Cardiac muscle cell (in vitro differentiated cells and primary cell): ENCODE measurements at regions not wholly inside any gene's neighbourhood (a gene's known extent, or its start where the extent isn't known, plus 50 kb on each side); places are given as distances from the start of the nearest gene placed in this dataset.

Experiments
- DNase-seq, 2 donors: peaks; one replicate each; pipeline versions ENCODE4 v3.0.0 to v3.0.0-alpha.2; 2010 to 2017; ENCODE audit warnings: low read depth in 1 of 2, low spot score in 1 of 2
- H3K27ac ChIP-seq: fragments of 200-600 bp; sonication (generic); 2 replicates; pipeline ENCODE4 v1.5.1; 2016
- H3K27me3 ChIP-seq: fragments of 200-600 bp; sonication (generic); 2 replicates; pipeline ENCODE4 v1.6.0; 2016; ENCODE audit warnings: control low read depth
- H3K36me3 ChIP-seq: fragments of 200-600 bp; sonication (generic); 2 replicates; pipeline ENCODE4 v1.5.1; 2016; ENCODE audit warnings: control low read depth
- H3K4me1 ChIP-seq: fragments of 200-600 bp; sonication (generic); 2 replicates; pipeline ENCODE4 v1.8.1; 2017; ENCODE audit warnings: low read depth, mild to moderate bottlenecking, mixed run types
- H3K4me3 ChIP-seq: fragments of 200-600 bp; sonication (generic); 2 replicates; pipeline ENCODE4 v1.5.1; 2016; ENCODE audit warnings: mild to moderate bottlenecking
- H3K9me3 ChIP-seq: fragments of 200-600 bp; sonication (generic); 2 replicates; pipeline ENCODE4 v1.5.1; 2017; ENCODE audit warnings: low read depth, mild to moderate bottlenecking, control low read depth
- TF ChIP-seq, protein P1 (sequence below): IDR thresholded peaks from 2 replicates; pipeline ENCODE4 v1.5.1; 2012; ENCODE audit warnings: low read depth, mild to moderate bottlenecking, low read length

DNA sequence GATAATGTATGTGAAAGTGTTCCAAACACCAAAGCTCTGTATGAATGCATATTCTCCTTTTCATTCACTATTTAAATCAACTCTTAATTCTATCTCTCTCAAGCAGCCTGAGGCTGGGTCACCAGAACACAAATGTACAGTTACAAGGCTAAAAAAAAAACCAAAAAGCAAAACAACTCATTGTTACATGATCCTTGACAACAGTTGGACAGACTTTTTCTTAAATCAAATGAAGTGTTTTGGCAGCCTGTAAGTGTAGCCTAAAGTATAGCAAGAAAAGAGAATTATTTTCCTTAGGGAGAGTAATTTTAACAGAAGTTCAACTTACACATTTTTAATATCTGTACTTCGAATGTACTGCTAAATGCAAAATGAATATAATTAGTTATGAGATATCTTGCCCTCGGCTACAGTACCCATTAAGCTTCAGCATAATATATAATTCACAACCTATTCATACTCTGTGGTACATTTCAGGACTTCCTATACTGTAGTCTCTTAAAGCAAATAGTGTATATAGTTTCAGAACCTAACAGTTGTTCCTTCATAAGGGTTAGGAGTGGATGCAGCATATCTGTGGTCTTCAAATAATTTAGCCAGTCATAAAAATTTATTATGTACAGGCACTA, 214.0 kb upstream of the BTG1 start:
- DNase-seq = no peak
- TF ChIP-seq, protein P1, sequence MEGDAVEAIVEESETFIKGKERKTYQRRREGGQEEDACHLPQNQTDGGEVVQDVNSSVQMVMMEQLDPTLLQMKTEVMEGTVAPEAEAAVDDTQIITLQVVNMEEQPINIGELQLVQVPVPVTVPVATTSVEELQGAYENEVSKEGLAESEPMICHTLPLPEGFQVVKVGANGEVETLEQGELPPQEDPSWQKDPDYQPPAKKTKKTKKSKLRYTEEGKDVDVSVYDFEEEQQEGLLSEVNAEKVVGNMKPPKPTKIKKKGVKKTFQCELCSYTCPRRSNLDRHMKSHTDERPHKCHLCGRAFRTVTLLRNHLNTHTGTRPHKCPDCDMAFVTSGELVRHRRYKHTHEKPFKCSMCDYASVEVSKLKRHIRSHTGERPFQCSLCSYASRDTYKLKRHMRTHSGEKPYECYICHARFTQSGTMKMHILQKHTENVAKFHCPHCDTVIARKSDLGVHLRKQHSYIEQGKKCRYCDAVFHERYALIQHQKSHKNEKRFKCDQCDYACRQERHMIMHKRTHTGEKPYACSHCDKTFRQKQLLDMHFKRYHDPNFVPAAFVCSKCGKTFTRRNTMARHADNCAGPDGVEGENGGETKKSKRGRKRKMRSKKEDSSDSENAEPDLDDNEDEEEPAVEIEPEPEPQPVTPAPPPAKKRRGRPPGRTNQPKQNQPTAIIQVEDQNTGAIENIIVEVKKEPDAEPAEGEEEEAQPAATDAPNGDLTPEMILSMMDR = no peak
- Histone ChIP-seq H3K9me3 (no peaks in the 10 kb centered on the region), H3K36me3 (no peaks in the 10 kb centered on the region), H3K4me1 (peaks cover 12% of the 10 kb centered on the region), H3K4me3 (no peak overlapping the region), H3K27me3 (no peaks in the 10 kb centered on the region), H3K27ac (no peak overlapping the region)

GRCh38 chr12:92357584-92358261, 212.1 kb upstream of the BTG1 start:
- Histone ChIP-seq H3K4me3 (no peak overlapping the region), H3K4me1 (peaks cover 5% of the 10 kb centered on the region), H3K36me3 (no peaks in the 10 kb centered on the region), H3K9me3 (no peaks in the 10 kb centered on the region), H3K27ac (no peak overlapping the region), H3K27me3 (no peaks in the 10 kb centered on the region)
- DNase-seq = no peak
- TF ChIP-seq, protein P1 = no peak

- H3K9me3 ChIP-seq = no peaks in the 10 kb centered on the region
- TF ChIP-seq, protein P1 = no peak
- H3K4me3 ChIP-seq = no peak overlapping the region
- H3K36me3 ChIP-seq = no peaks in the 10 kb centered on the region
- H3K27me3 ChIP-seq = no peaks in the 10 kb centered on the region
- no peak for DNase-seq
- no peak overlapping the region for H3K27ac ChIP-seq
- peaks cover 5% of the 10 kb centered on the region for H3K4me1 ChIP-seq
These were observed 210.8 kb upstream of the BTG1 start for GRCh38 chr12:92356425-92356824.

DNA sequence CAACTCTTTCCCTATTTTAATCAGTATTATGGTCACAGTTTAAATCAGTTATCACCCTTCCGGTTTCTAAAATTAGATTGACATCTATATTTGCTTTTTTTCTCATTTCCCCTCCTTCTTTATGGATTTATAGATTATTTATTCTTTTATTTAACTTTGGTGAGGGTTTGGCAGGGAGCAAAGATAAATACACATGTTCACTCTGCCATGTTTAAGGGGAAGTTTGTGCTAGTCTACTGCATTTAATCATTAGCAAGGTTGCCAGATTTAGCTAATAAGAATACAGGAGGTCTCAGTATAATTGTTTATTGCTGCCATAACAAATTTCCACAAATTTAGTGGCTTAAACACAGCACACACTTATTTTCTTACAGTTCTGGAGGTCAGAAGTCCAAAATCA, 204.0 kb upstream of the BTG1 start:
- no peaks in the 10 kb centered on the region for H3K9me3 ChIP-seq
- H3K27me3 ChIP-seq = no peaks in the 10 kb centered on the region
- no peak for DNase-seq
- H3K36me3 ChIP-seq = no peaks in the 10 kb centered on the region
- no peak overlapping the region for H3K4me3 ChIP-seq
- H3K27ac ChIP-seq = no peak overlapping the region
- H3K4me1 ChIP-seq = no peaks in the 10 kb centered on the region
- TF ChIP-seq, protein P1 = no peak

DNA sequence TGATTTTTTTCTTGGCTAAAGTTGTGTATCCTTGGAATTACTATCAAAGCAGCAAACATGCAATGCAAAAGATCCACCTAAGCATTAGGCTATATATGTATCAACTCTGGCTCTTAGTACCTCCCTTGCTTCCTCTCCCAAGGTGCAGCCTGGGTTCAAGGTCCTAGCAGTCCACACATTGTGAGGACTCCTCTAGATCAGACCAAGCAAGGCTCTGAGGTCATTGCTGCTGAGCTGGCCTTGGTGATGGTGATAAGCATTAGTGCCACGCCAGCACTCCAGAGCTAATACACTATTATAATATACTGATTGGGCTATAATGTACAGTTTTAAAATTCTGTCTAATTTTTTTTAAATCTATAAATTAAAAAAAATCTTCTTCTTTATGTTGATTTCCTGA, 196.9 kb upstream of the BTG1 start:
- H3K36me3 ChIP-seq = no peaks in the 10 kb centered on the region
- H3K4me1 ChIP-seq = no peaks in the 10 kb centered on the region
- H3K9me3 ChIP-seq = no peaks in the 10 kb centered on the region
- no peak overlapping the region for H3K27ac ChIP-seq
- TF ChIP-seq, protein P1 = no peak
- no peaks in the 10 kb centered on the region for H3K27me3 ChIP-seq
- no peak overlapping the region for H3K4me3 ChIP-seq
- DNase-seq = no peak
